OCI-LY1 (cell line): ENCODE measurements at regions not wholly inside any gene's neighbourhood (a gene's known extent, or its start where the extent isn't known, plus 50 kb on each side); places are given as distances from the start of the nearest gene placed in this dataset.

ENCODE experiments used
- CTCF ChIP-seq: fragments of 200-600 bp; sonication (generic), shearing (Covaris generic); IDR thresholded peaks from 2 replicates; pipeline ENCODE4 v1.5.1; 2017; ENCODE audit warnings: mild to moderate bottlenecking, antibody characterized with exemption, low read length, moderate library complexity, mixed read lengths
- EZH2 ChIP-seq: fragments of 200-600 bp; sonication (generic), shearing (Covaris generic); IDR thresholded peaks from 2 replicates; pipeline ENCODE4 v1.8.0; 2017; ENCODE audit warnings: borderline replicate concordance, mixed run types, mild to moderate bottlenecking, antibody characterized with exemption, low read length, moderate library complexity, mixed read lengths

GRCh38 chr2:195456771-195457170, 200.3 kb upstream of the SLC39A10 start:
- no peak for TF ChIP-seq EZH2
- no peak for TF ChIP-seq CTCF
